Type B pancreatic cell (in vitro differentiated cells): ENCODE measurements at regions not wholly inside any gene's neighbourhood (a gene's known extent, or its start where the extent isn't known, plus 50 kb on each side); places are given as distances from the start of the nearest gene placed in this dataset.

Source experiments
- DNase-seq: peaks from one replicate; pipeline ENCODE4 v3.0.0; 2021; ENCODE audit warnings: mixed read lengths; ENCODE audit not compliant: unreplicated experiment; ENCODE audit errors: extremely low spot score
- H3K27ac Mint-ChIP-seq: 2 replicates; pipeline ENCODE4 v1.8.0; 2021; ENCODE audit warnings: mild to moderate bottlenecking, mixed read lengths
- H3K27me3 Mint-ChIP-seq: 2 replicates; pipeline ENCODE4 v1.8.0; 2021; ENCODE audit warnings: mixed read lengths
- H3K36me3 Mint-ChIP-seq: 2 replicates; pipeline ENCODE4 v1.8.0; 2021; ENCODE audit warnings: mixed read lengths
- H3K4me1 Mint-ChIP-seq: one replicate; pipeline ENCODE4 v1.8.0; 2021; ENCODE audit warnings: mixed read lengths; ENCODE audit not compliant: unreplicated experiment
- H3K4me3 Mint-ChIP-seq: 2 replicates; pipeline ENCODE4 v1.8.0; 2021; ENCODE audit warnings: mild to moderate bottlenecking, mixed read lengths
- H3K9me3 Mint-ChIP-seq: 2 replicates; pipeline ENCODE4 v1.8.0; 2021; ENCODE audit warnings: mixed read lengths
- TF ChIP-seq, protein P1 (sequence below): fragments of 200-600 bp; sonication (generic); conservative IDR thresholded peaks from 2 replicates; pipeline ENCODE4 v1.5.0; 2021; ENCODE audit warnings: antibody characterized with exemption, mild to moderate bottlenecking

DNA sequence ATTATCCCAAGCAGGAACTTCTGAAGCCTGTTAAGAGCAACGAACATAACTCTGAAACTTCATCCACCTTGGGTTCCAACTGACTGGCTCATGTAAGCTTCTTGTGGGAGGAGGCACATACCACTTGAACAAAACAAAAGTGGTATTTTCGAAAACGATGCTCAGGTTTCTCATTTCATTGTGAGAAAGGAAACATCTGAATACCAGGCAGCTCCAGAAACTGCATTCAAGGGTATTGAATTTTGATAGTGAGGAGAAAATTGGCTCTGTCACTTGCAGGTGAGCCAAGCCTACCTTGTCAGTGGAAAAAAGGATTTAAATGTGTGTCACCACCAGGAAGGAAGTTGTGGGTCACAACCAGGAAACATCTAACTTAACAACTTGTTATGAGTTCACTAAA, 218.1 kb upstream of the SATB1 start:
- Mint-ChIP-seq H3K4me1 (no peaks in the 10 kb centered on the region), H3K9me3 (no peaks in the 10 kb centered on the region), H3K27ac (no peak overlapping the region), H3K4me3 (no peak overlapping the region), H3K27me3 (no peaks in the 10 kb centered on the region), H3K36me3 (no peaks in the 10 kb centered on the region)
- TF ChIP-seq, protein P1, sequence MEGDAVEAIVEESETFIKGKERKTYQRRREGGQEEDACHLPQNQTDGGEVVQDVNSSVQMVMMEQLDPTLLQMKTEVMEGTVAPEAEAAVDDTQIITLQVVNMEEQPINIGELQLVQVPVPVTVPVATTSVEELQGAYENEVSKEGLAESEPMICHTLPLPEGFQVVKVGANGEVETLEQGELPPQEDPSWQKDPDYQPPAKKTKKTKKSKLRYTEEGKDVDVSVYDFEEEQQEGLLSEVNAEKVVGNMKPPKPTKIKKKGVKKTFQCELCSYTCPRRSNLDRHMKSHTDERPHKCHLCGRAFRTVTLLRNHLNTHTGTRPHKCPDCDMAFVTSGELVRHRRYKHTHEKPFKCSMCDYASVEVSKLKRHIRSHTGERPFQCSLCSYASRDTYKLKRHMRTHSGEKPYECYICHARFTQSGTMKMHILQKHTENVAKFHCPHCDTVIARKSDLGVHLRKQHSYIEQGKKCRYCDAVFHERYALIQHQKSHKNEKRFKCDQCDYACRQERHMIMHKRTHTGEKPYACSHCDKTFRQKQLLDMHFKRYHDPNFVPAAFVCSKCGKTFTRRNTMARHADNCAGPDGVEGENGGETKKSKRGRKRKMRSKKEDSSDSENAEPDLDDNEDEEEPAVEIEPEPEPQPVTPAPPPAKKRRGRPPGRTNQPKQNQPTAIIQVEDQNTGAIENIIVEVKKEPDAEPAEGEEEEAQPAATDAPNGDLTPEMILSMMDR, result no peak
- DNase-seq, result no peak

DNA sequence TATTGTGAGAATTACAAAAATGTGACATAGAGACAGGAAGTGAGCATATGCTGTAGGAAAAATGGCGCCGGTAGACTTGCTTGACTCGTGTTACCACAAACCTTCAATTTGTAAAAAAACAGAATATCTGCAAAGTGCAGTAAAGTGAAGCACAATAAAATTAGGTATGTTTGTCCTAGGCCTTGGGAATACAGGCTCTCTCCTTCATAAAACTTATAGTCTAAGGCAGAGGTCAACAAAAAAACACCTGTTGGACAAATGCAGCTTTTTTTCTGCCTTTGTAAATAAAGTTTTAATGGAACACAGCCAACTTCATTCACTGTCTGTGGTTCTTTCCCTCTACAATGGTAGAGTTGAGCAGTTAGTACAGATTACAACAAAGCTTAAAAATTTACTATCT, 216.8 kb upstream of the SATB1 start:
- TF ChIP-seq, protein P1, result no peak
- no peaks in the 10 kb centered on the region for H3K36me3 Mint-ChIP-seq
- H3K4me3 Mint-ChIP-seq, result no peak overlapping the region
- no peak for DNase-seq
- no peaks in the 10 kb centered on the region for H3K4me1 Mint-ChIP-seq
- H3K27ac Mint-ChIP-seq, result no peak overlapping the region
- H3K27me3 Mint-ChIP-seq, result no peaks in the 10 kb centered on the region
- H3K9me3 Mint-ChIP-seq, result no peaks in the 10 kb centered on the region

DNA sequence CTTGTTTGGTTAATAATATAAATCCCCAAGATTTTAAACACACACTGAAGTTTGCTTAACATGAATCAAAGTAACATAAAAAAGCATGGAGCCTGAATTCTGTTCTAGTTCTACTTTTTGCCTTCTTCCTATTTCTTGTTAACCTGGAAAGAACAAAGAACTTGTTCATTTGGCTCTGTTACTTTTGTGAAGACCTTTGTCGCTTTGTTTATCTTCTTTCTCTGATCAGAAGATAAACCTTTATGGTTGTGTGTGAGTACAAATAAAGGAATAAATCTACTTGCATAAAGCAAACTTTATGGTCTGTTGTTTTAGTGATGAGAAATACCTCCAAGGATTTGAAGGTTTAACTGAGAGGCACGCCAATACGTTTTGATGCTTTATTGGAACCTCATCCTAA, 210.1 kb upstream of the SATB1 start:
- Mint-ChIP-seq H3K4me3 (no peak overlapping the region), H3K27ac (no peak overlapping the region), H3K27me3 (no peaks in the 10 kb centered on the region), H3K36me3 (no peaks in the 10 kb centered on the region), H3K4me1 (no peaks in the 10 kb centered on the region), H3K9me3 (no peaks in the 10 kb centered on the region)
- DNase-seq, result no peak
- TF ChIP-seq, protein P1, result no peak

DNA sequence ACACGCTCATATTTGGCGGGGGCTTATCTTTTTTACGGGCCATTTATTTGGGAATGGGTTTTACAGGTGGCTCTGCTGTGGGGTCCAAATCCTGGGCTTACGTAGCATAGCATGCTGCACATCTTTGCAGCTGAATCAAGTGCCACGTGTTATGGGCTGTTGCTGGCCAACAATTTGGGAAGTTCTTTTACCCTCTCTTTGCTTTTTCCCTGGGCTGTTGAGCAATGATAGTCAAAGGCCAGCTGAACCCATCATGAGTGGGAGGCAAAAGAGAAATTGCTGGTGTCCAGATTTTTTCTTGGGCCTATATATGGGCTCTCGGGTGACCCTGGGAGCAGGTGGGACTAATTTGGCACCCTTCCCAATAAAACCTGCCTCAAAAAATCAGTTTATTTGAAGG, 209.3 kb upstream of the SATB1 start:
- Mint-ChIP-seq H3K27me3 (no peaks in the 10 kb centered on the region), H3K9me3 (no peaks in the 10 kb centered on the region), H3K27ac (no peak overlapping the region), H3K4me3 (no peak overlapping the region), H3K4me1 (no peaks in the 10 kb centered on the region), H3K36me3 (no peaks in the 10 kb centered on the region)
- TF ChIP-seq, protein P1, result no peak
- DNase-seq, result no peak

DNA sequence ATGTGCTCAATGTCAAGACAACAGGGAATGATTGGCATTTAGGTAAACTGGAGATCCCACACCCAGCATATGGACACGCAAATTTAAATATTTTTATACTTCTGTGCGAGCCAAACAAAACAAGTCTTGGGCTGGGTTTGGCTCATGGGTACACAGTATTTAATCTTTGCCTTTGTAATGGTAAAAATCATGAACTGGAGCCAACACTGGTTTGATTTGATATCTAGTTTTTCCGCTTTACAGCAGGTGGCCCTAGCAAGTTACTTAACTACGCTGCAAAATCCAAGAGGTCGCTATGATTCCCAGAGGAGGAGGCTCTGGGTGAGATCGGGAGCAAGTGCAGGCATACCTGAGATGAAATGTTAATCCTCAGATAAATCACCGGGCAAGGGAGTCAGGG, 207.9 kb upstream of the SATB1 start:
- Mint-ChIP-seq H3K36me3 (no peaks in the 10 kb centered on the region), H3K27ac (no peak overlapping the region), H3K27me3 (no peaks in the 10 kb centered on the region), H3K4me3 (no peak overlapping the region), H3K4me1 (no peaks in the 10 kb centered on the region), H3K9me3 (no peaks in the 10 kb centered on the region)
- TF ChIP-seq, protein P1, result no peak
- DNase-seq, result no peak

DNA sequence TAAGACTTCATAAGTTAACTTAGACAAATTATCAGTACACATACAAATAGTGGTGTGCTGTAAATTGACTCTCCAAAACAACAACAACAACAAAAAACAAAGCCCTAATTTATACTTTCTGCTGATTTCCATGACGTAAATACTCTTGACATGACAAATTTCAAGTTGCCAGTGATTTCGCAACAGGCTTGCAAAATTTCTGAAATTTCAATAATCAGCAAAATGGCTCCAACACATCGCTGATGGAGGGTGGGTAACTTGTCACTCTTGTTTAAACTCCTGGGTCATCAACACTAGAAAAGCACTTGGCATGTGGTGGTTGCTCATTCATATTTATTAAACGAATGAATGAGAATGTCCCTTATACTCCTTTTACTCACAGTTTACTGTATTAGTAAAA, 205.2 kb upstream of the SATB1 start:
- Mint-ChIP-seq H3K27ac (no peak overlapping the region), H3K4me3 (no peak overlapping the region), H3K27me3 (no peaks in the 10 kb centered on the region), H3K9me3 (no peaks in the 10 kb centered on the region), H3K36me3 (no peaks in the 10 kb centered on the region), H3K4me1 (no peaks in the 10 kb centered on the region)
- TF ChIP-seq, protein P1, result no peak
- DNase-seq, result no peak
